ENCODE measurements at regions not wholly inside any gene's neighbourhood (a gene's known extent, or its start where the extent isn't known, plus 50 kb on each side); places are given as distances from the start of the nearest gene placed in this dataset.

DNA sequence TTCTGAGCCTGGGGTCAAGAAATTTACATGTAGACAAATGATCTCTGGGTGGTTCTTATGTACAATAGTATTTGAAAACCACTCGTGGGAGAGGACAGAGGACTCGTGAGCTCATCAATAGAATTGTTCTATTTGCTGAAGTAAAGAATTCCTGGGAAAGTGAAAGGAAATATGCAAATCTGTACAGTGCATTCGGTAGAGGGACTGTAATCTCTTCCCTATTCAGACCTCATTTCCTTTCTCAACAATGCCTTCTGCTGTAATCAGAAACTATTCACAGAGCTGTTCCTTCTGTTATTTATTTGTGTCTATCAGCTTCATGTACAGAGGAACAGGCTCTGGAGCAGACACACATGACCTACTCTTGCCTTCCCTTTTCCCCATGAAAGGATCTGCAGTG is 709.4 kb upstream of the KIRREL3 start:
- H2BK15ac ChIP-seq (ENCODE audit: low read depth, low read length) = no peak overlapping the region
- no peaks in the 10 kb centered on the region for H3K9me3 ChIP-seq (ENCODE audit: control insufficient read depth, insufficient read depth, low read length)
- H2AK9ac ChIP-seq (replicated peaks; ENCODE audit: low read depth, low read length, poor library complexity) = no peak overlapping the region
- H3K4ac ChIP-seq (ENCODE audit: low read depth, low read length) = no peak overlapping the region
- intact Hi-C loops (cut with micrococcal nuclease) = no loop called here
- no peak overlapping the region for H4K5ac ChIP-seq (ENCODE audit: low read depth, low read length)
- H4K20me1 ChIP-seq (ENCODE audit: insufficient read depth, low read length) = no peaks in the 10 kb centered on the region
- H3K27ac ChIP-seq (ENCODE audit: insufficient read depth, low read length) = no peak overlapping the region
- no peak overlapping the region for H3K4me2 ChIP-seq (ENCODE audit: low read depth, low read length)
- no peak for TF ChIP-seq BHLHE40 (IDR thresholded peaks at IDR 0.05; ENCODE audit: low read depth, low read length)
- TF ChIP-seq, protein P1, sequence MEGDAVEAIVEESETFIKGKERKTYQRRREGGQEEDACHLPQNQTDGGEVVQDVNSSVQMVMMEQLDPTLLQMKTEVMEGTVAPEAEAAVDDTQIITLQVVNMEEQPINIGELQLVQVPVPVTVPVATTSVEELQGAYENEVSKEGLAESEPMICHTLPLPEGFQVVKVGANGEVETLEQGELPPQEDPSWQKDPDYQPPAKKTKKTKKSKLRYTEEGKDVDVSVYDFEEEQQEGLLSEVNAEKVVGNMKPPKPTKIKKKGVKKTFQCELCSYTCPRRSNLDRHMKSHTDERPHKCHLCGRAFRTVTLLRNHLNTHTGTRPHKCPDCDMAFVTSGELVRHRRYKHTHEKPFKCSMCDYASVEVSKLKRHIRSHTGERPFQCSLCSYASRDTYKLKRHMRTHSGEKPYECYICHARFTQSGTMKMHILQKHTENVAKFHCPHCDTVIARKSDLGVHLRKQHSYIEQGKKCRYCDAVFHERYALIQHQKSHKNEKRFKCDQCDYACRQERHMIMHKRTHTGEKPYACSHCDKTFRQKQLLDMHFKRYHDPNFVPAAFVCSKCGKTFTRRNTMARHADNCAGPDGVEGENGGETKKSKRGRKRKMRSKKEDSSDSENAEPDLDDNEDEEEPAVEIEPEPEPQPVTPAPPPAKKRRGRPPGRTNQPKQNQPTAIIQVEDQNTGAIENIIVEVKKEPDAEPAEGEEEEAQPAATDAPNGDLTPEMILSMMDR (conservative IDR thresholded peaks at IDR 0.05; ENCODE audit: low read depth, low read length) = no peak
- TF ChIP-seq RFX5 (IDR thresholded peaks at IDR 0.05; ENCODE audit: low read depth, low read length) = no peak
- no peak for TF ChIP-seq CHD1 (IDR thresholded peaks at IDR 0.05; ENCODE audit: low read depth, low read length)
- TF ChIP-seq RCOR1 (IDR thresholded peaks at IDR 0.05; ENCODE audit: insufficient replicate concordance, low read length) = no peak
- no peak for TF ChIP-seq POLR2A (IDR thresholded peaks at IDR 0.05; ENCODE audit: low read depth, low read length)
- no peak for TF ChIP-seq MXI1 (IDR thresholded peaks at IDR 0.05; ENCODE audit: borderline replicate concordance, low read depth, low read length)
- TF ChIP-seq, protein P2, sequence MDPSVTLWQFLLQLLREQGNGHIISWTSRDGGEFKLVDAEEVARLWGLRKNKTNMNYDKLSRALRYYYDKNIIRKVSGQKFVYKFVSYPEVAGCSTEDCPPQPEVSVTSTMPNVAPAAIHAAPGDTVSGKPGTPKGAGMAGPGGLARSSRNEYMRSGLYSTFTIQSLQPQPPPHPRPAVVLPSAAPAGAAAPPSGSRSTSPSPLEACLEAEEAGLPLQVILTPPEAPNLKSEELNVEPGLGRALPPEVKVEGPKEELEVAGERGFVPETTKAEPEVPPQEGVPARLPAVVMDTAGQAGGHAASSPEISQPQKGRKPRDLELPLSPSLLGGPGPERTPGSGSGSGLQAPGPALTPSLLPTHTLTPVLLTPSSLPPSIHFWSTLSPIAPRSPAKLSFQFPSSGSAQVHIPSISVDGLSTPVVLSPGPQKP (IDR thresholded peaks at IDR 0.05; ENCODE audit: borderline replicate concordance, low read depth, low read length) = no peak
- no peak for TF ChIP-seq MAFK (IDR thresholded peaks at IDR 0.05; ENCODE audit: low read depth, low read length)
- no peak for TF ChIP-seq FOS (IDR thresholded peaks at IDR 0.05; ENCODE audit: low read depth, low read length)
- no peak for TF ChIP-seq RAD21 (IDR thresholded peaks at IDR 0.05; ENCODE audit: low read length)
- TF ChIP-seq, protein P3, sequence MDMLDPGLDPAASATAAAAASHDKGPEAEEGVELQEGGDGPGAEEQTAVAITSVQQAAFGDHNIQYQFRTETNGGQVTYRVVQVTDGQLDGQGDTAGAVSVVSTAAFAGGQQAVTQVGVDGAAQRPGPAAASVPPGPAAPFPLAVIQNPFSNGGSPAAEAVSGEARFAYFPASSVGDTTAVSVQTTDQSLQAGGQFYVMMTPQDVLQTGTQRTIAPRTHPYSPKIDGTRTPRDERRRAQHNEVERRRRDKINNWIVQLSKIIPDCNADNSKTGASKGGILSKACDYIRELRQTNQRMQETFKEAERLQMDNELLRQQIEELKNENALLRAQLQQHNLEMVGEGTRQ (IDR thresholded peaks at IDR 0.05; ENCODE audit: low read depth, low read length) = no peak
- no peak for TF ChIP-seq MAZ (IDR thresholded peaks at IDR 0.05; ENCODE audit: borderline replicate concordance, low read depth, low read length)
- no peak for TF ChIP-seq SMC3 (IDR thresholded peaks at IDR 0.05; ENCODE audit: low read depth, low read length)
- H3K9me1 ChIP-seq (ENCODE audit: insufficient read depth, low read length) = no peaks in the 10 kb centered on the region
- no peak overlapping the region for H2BK20ac ChIP-seq (ENCODE audit: low read depth, low read length)
- no peak overlapping the region for H2AK5ac ChIP-seq (ENCODE audit: low read depth, low read length)
- no peaks in the 10 kb centered on the region for H3K79me1 ChIP-seq (ENCODE audit: low read depth in 1 of 2, low read length in 2 of 2)
- H2BK5ac ChIP-seq (ENCODE audit: low read depth, low read length, poor library complexity, severe bottlenecking) = no peak overlapping the region
- no peak overlapping the region for H3K18ac ChIP-seq (ENCODE audit: low read depth, low read length)
- H4K8ac ChIP-seq (ENCODE audit: low read depth in 2 of 2, low read length in 2 of 2) = no peak overlapping the region
- H3K4me1 ChIP-seq (ENCODE audit: control insufficient read depth, insufficient read depth, low read length) = no peaks in the 10 kb centered on the region
- ChIA-PET POLR2A (ENCODE audit: unreplicated experiment) (no interaction called here), CTCF (no interaction called here)
- H3K4me3 ChIP-seq (ENCODE audit: insufficient read depth, low read depth, low read length) = no peak overlapping the region
- dilution Hi-C loops (cut with HindIII; ENCODE audit: low sequenced_read_pairs, unreplicated experiment) = no loop called here
- no peaks in the 10 kb centered on the region for H3K27me3 ChIP-seq (ENCODE audit: control insufficient read depth, insufficient read depth, low read length)
- no peak overlapping the region for H2BK120ac ChIP-seq (ENCODE audit: low read depth, low read length)
- no peak overlapping the region for H2AFZ ChIP-seq (replicated peaks; ENCODE audit: low read length, poor library complexity)
- no peak overlapping the region for H3K9ac ChIP-seq (ENCODE audit: low read depth, low read length)
- no peaks in the 10 kb centered on the region for H3K36me3 ChIP-seq (ENCODE audit: control insufficient read depth, insufficient read depth, low read length)
- DNase-seq (no peak), ATAC-seq (ENCODE audit: low read depth) (no peak)
- H3K14ac ChIP-seq (replicated peaks; ENCODE audit: low read depth, low read length) = no peak overlapping the region
- WGBS, 2 experiments (ENCODE audit: extremely low coverage in 2 of 2, insufficient read length in 1 of 2) = no CpG with 5 or more reads among the region's 3 CpGs
- no peak overlapping the region for H4K91ac ChIP-seq (ENCODE audit: insufficient read depth, low read depth, low read length)
- no TSS peak for BruUV-seq (replicated peaks)
- H3K56ac ChIP-seq (ENCODE audit: extremely low read depth, insufficient read depth, low read length) = no peak overlapping the region
- in situ Hi-C loops (cut with MboI; ENCODE audit: low sequenced_read_pairs) = no loop called here
- no peak overlapping the region for H3K23ac ChIP-seq (ENCODE audit: low read depth, low read length)
